ENCODE measurements at regions not wholly inside any gene's neighbourhood (a gene's known extent, or its start where the extent isn't known, plus 50 kb on each side); places are given as distances from the start of the nearest gene placed in this dataset.
"Not testable (repeated sequence)": the region's sequence is repeated elsewhere in the genome, so short reads cannot be mapped to it uniquely, and the experiment has no call there.

DNA sequence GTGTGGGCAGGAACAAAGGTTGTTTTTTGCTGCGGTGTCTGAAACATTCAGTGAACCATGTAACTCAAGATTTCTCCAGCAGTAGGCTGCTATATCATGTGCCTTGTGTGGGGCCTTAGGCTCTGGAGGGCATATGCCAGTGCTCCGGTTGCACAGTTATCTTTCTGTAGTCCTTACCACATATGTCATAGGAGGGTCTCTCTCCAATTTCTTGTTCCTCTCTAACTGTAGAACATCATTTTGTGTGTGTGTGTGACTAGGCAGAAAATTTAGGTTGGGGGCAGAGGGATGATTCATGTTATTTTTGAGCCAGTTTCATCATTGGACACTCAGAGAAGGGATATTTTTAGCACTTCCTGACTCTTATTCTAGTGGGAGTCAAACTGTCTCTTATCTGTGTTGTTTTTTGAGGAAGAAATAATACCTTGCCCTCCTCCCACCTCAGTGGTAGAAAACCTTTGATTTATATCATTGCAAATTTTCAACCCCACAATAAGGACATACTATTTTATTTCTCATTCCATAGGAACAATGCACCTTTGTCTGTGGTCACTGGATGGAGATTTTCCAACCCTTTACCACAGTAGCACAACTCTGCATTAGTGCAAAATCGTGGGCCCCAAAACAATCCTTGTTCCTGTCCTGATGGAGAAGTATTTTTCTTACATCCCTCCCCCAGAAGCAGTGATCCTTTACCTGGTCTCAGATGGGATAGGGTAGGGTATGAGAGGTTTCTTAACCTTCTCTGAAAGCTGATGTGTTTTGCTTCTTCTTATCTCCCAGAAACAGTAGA is 113.9 kb downstream of the CCDC74A start:
- H3K4me3 ChIP-seq, result no peak overlapping the region
- no peaks in the 10 kb centered on the region for H3K4me1 ChIP-seq
- no peak overlapping the region for H3K27ac ChIP-seq
- no peak for ATAC-seq
- H3K9me3 ChIP-seq, result no peaks in the 10 kb centered on the region
- no peaks in the 10 kb centered on the region for H3K36me3 ChIP-seq
- no peak for TF ChIP-seq POLR2A (IDR thresholded peaks at IDR 0.05)
- TF ChIP-seq, protein P1, sequence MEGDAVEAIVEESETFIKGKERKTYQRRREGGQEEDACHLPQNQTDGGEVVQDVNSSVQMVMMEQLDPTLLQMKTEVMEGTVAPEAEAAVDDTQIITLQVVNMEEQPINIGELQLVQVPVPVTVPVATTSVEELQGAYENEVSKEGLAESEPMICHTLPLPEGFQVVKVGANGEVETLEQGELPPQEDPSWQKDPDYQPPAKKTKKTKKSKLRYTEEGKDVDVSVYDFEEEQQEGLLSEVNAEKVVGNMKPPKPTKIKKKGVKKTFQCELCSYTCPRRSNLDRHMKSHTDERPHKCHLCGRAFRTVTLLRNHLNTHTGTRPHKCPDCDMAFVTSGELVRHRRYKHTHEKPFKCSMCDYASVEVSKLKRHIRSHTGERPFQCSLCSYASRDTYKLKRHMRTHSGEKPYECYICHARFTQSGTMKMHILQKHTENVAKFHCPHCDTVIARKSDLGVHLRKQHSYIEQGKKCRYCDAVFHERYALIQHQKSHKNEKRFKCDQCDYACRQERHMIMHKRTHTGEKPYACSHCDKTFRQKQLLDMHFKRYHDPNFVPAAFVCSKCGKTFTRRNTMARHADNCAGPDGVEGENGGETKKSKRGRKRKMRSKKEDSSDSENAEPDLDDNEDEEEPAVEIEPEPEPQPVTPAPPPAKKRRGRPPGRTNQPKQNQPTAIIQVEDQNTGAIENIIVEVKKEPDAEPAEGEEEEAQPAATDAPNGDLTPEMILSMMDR (IDR thresholded peaks at IDR 0.05 in 4 of 5, conservative IDR thresholded peaks at IDR 0.05 in 1 of 5), result no peak
- H3K27me3 ChIP-seq, result peaks cover 0 to 5% (median 2%) of the 10 kb centered on the region in 3 donors
- intact Hi-C loops (cut with DNase I; ENCODE audit: low total_unique reads) (no loop called here), in situ Hi-C loops (cut with MboI; ENCODE audit: low sequenced_read_pairs in 4 of 4) (no loop called here)
- no peak for DNase-seq

DNA sequence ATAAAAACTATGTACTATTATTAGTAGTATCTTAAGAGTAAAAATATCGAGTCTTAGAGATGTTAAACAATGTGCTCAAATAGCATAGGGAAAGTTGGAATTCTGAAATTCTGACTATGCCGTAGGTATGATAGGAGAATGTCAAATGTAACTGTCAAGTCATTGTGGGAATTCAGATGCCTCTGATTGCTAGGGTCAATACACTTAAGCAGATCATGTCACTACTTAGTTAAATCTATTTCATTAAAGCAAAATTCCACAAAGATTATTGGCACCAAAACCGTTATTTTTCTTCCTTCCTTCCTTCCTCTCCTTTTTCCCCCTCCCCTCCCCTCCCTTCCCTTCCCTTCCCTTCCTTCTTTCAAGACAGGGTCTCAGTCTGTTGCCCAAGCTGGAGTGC is 115.5 kb downstream of the CCDC74A start:
- H3K9me3 ChIP-seq; ATAC-seq; H3K4me1 ChIP-seq; DNase-seq; H3K36me3 ChIP-seq; H3K27ac ChIP-seq; in situ Hi-C loops (cut with MboI; ENCODE audit: low sequenced_read_pairs in 4 of 4); H3K4me3 ChIP-seq; intact Hi-C loops (cut with DNase I; ENCODE audit: low total_unique reads): not testable (repeated sequence)
- peaks cover 4 to 10% (median 8%) of the 10 kb centered on the region in 3 donors for H3K27me3 ChIP-seq

DNA sequence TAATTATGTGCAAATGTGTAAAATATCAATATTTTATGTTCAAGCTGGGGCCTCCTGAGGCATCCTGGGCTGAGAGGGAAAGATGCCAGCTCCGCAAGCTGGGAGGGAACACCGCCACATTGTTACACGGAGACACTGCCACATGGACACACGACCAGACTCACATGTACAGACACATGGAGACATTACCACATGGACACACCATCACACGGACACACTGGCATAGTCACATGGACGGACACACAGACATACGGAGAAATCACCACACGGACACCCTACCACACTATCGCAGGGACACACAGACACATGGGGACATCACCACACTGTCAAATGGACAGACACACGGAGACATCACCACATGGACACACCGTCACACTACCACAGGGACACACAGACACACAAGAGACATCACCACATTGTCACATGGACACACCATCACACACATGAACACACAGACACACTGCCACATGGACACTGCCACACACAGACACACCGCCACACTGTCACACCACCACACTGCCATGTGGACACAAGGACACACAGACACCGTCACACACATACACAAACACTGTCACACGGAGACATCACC is 117.6 kb downstream of the CCDC74A start:
- no peak overlapping the region for H3K27ac ChIP-seq
- H3K4me1 ChIP-seq, result no peaks in the 10 kb centered on the region
- intact Hi-C loops (cut with DNase I; ENCODE audit: low total_unique reads), result no loop called here
- H3K4me3 ChIP-seq, result no peak overlapping the region
- TF ChIP-seq POLR2A (IDR thresholded peaks at IDR 0.05), result no peak
- TF ChIP-seq, protein P1 (IDR thresholded peaks at IDR 0.05 in 4 of 5, conservative IDR thresholded peaks at IDR 0.05 in 1 of 5), result no peak
- H3K27me3 ChIP-seq, result peaks cover 4 to 10% (median 8%) of the 10 kb centered on the region in 3 donors
- in situ Hi-C loops (cut with MboI; ENCODE audit: low sequenced_read_pairs in 4 of 4), result no loop called here
- ATAC-seq (no peak), DNase-seq (no peak)
- no peaks in the 10 kb centered on the region for H3K36me3 ChIP-seq
- no peaks in the 10 kb centered on the region for H3K9me3 ChIP-seq

DNA sequence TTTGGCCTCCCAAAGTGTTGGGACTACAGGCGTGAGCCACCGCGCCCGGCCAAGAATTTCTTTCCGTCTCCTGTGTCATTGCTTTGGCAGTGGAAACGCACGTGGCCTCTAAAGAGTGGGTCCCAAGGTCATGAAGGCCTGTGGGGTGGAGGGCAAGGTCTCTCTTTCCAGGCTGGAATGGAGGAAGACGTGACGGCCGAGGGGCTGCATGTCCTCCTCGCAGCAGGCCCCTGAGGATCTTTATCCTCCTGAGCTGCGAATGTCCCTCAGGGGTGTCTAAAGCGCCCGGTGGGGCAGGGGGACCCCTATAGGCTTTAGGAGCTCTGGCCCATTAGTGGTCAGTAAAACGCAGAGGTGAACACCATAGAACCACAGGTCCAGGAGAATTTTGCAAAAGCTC is 118.5 kb downstream of the CCDC74A start:
- H3K36me3 ChIP-seq; intact Hi-C loops (cut with DNase I; ENCODE audit: low total_unique reads); in situ Hi-C loops (cut with MboI; ENCODE audit: low sequenced_read_pairs in 4 of 4); H3K27ac ChIP-seq; DNase-seq; ATAC-seq; H3K4me3 ChIP-seq; H3K9me3 ChIP-seq; H3K4me1 ChIP-seq: not testable (repeated sequence)
- peaks cover 4 to 10% (median 8%) of the 10 kb centered on the region in 3 donors for H3K27me3 ChIP-seq

DNA sequence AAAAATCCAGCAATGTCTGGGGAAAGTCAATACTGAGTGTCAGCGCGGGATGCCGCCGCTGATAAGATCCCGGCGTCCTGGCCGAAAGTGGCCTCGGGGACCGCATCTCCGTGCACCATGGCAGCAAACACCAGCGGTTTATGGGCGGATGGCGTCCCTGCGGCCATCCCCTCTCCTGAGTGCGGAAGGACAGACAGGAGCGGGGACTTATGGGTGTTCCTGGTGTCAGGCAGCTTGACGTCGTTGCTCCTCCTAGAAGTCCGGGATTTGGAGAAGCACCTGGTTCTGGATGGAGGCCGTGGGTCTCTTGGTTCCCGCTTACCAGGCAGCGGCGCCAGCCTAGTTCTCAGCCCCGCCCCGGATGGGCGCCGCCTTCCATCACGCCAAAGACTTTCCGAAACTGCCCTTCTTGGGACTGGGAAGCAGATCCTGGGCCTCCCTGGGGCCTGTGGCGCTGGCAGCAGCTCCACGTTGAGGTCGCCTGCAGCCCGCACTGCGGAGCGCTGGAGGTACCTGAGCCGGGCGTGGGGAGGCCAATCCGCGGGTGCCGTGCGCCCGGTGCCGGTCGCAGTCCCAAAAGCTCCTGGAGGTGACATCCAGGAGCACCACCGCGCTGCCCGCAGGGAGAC is 119.1 kb downstream of the CCDC74A start:
- Histone ChIP-seq H3K36me3 (no peaks in the 10 kb centered on the region), H3K4me1 (no peaks in the 10 kb centered on the region), H3K27me3 (peaks cover 4 to 10% (median 8%) of the 10 kb centered on the region in 3 donors), H3K27ac (no peak overlapping the region), H3K9me3 (no peaks in the 10 kb centered on the region), H3K4me3 (peak overlapping the region in 2 of 4 donors; percentile 13 to 24)
- in situ Hi-C loops (cut with MboI; ENCODE audit: low sequenced_read_pairs in 4 of 4), result no loop called here
- intact Hi-C loops (cut with DNase I; ENCODE audit: low total_unique reads), result no loop called here
- DNase-seq, result no peak
- no peak for ATAC-seq
- no peak for TF ChIP-seq POLR2A (IDR thresholded peaks at IDR 0.05)
- TF ChIP-seq, protein P1 (IDR thresholded peaks at IDR 0.05 in 4 of 5, conservative IDR thresholded peaks at IDR 0.05 in 1 of 5), result no peak

DNA sequence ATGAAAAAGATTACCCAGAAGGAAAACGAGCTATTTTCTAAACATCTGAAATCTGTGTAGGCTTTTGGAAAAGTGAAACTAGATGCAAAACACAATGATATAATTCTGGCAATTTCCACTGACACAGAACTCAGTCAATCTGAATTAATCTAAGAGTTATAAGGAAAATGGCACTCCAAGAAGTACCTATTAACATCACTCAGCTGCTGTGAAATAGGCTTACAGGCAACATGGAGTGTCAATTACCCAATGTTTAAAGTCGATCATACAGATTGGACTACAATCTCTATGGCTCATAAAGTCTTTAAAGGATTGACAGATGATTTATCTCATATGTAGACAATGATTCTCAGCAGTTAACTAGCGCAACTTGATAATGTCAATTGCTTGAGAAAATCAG is 120.9 kb downstream of the CCDC74A start:
- H3K4me3 ChIP-seq; H3K27ac ChIP-seq; intact Hi-C loops (cut with DNase I; ENCODE audit: low total_unique reads); H3K9me3 ChIP-seq; ATAC-seq; H3K36me3 ChIP-seq; DNase-seq; in situ Hi-C loops (cut with MboI; ENCODE audit: low sequenced_read_pairs in 4 of 4); H3K4me1 ChIP-seq: not testable (repeated sequence)
- H3K27me3 ChIP-seq, result peaks cover 4 to 10% (median 8%) of the 10 kb centered on the region in 3 donors

DNA sequence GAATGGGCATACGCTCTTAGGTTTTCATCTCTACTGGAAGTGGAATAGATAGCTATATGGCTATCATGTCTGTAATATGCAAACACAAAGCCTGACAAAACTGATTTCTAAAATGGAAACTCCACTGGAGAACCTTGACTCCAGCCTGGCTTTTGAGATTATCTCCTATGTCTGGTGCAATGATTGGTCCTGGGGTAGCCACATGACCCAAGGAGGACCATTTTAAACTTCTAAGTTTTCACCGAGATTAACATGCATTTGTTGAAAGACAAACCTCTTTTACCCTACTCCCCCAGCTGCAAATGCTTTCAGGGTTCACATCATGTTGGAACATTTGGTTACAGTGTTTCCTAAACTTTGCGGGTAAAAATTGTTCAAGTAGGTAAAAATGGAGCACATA is 124.6 kb downstream of the CCDC74A start:
- intact Hi-C loops (cut with DNase I; ENCODE audit: low total_unique reads); ATAC-seq; DNase-seq; H3K9me3 ChIP-seq; in situ Hi-C loops (cut with MboI; ENCODE audit: low sequenced_read_pairs in 4 of 4); H3K27ac ChIP-seq; H3K4me3 ChIP-seq; H3K36me3 ChIP-seq; H3K4me1 ChIP-seq; H3K27me3 ChIP-seq: not testable (repeated sequence)

DNA sequence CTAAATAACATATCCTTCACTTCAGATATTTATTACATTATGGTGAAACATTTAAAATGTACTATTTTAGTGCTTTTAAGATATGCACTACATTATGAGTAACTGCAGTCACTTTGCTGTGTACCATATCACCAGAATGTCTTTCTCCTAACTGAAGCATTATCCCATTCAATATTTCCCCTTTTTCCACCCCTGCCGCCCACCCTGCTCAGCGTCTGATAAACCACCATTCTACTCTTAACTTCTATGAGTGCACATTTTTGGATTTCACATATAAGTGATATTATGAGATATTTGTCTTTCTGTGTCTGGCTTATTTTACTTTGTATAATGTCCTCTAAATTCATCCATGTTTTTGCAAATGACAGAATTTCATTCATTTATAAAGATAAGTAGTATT is 126.4 kb downstream of the CCDC74A start:
- H3K27ac ChIP-seq; H3K4me1 ChIP-seq; H3K27me3 ChIP-seq; H3K9me3 ChIP-seq; DNase-seq; intact Hi-C loops (cut with DNase I; ENCODE audit: low total_unique reads); in situ Hi-C loops (cut with MboI; ENCODE audit: low sequenced_read_pairs in 4 of 4); H3K36me3 ChIP-seq; H3K4me3 ChIP-seq; ATAC-seq: not testable (repeated sequence)
